GM21367 (cell line): ENCODE measurements at regions not wholly inside any gene's neighbourhood (a gene's known extent, or its start where the extent isn't known, plus 50 kb on each side); places are given as distances from the start of the nearest gene placed in this dataset.

Source experiments
- ATAC-seq: cut with Tn5 transposase; IDR thresholded peaks from one replicate; pipeline ENCODE4 v1.9.1; 2021; ENCODE audit not compliant: unreplicated experiment

GRCh38 chr2:33848486-33848885, 249.4 kb upstream of the FAM98A start:
- ATAC-seq: no peak

GRCh38 chr2:33839791-33840190, 240.7 kb upstream of the FAM98A start:
- ATAC-seq: no peak

GRCh38 chr2:33836628-33837027, 237.5 kb upstream of the FAM98A start:
- no peak for ATAC-seq

GRCh38 chr2:33835911-33836310, 236.8 kb upstream of the FAM98A start:
- ATAC-seq: no peak

GRCh38 chr2:33822964-33823363, 223.9 kb upstream of the FAM98A start:
- ATAC-seq: no peak

DNA sequence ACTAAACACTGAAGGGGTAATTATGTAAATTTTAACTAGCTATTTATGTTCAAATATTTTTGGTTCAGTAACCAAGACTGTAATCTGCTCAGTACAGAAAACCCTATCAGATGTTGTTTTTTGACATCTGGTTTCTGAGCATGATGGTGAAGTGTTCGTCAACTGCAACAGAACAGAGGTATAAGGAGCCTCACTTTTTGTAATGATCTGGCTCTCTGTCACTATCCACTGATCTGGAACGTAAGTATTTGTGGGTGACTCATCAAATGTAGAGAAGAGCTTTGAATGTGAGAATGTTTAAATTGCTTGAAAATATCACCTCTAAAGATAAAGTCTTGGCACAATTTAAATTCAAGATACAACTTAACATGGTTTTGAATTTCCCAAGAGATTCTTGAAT, 213.6 kb upstream of the FAM98A start:
- no peak for ATAC-seq

DNA sequence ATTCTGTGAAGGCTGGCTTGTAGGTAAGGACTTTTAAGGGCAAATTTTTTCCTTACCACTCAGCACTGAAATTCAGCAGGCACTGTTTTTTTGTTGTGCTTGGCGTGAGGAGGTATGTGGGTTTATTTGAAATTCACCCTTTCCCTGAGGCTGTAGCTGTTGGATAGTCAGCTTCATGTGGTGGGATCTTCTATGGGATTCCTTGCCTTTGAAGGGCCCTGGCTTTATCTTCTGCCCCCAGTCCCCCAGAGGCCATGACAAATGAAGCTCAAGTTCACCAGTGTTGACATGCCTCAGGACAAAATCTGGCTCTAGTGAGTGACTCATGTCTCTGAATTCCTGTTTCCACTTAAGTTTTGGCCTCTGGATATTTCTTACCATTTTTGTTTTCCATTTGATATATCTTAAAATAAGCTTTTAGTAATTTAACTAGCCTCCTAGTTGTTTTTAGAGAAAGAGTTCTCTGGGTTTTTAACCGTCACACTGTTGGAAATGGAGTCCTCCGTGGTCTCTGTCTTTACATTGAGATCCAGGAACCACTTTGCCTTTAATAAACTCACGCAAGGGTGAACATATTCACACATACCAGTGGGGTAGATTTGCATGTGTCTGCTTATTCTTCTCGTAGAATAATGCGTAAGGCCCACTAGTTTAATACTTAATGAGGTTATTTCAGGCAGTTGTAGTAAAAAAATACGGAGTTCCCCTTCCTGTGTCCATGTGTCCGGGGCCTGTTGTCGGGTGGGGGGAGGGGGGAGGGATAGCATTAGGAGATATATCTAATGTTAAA, 211.1 kb upstream of the FAM98A start:
- no peak for ATAC-seq

- ATAC-seq: no peak
These were observed 206.9 kb upstream of the FAM98A start for GRCh38 chr2:33806041-33806440.

DNA sequence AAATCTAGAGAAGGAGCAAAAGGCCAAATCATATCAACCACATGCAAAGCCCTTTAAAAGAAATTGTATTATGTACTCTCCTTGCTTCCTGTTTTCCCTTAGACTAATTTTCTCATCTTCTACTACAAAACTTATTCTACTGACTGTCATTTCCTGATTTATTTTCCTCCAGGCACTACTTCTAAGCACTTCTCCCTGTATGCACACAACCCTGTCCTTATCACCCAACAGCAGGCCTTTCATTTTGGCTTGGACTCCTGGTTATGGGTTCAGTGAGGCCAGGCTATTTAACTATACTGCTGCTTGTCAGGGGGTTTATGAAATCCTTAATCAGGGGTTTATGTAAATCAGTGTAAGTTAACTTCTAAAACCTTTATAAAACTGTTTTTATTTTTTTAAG, 205.1 kb upstream of the FAM98A start:
- no peak for ATAC-seq

- ATAC-seq: no peak
These were observed 197.4 kb upstream of the FAM98A start for GRCh38 chr2:33796511-33796910.

DNA sequence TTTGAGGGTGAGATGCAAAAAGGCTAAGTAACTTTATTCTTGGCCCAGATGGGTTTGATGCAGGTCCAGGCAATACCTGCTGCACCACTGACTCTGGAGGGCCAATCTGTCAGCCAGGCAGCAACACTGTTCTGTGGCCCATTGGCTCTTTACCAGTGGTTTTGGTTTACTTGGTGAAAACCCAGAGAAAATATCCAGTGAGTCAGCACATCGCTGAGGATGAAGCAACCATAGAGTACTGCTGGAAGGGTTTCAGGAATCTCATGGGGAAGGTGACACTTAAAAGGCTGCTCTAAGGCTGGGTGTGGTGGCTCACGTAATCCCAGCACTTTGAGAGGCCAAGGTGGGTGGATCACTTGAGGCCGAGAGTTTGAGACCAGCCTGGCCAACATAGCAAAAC, 192.5 kb upstream of the FAM98A start:
- no peak for ATAC-seq

GRCh38 chr2:33788044-33788443, 188.9 kb upstream of the FAM98A start:
- no peak for ATAC-seq

DNA sequence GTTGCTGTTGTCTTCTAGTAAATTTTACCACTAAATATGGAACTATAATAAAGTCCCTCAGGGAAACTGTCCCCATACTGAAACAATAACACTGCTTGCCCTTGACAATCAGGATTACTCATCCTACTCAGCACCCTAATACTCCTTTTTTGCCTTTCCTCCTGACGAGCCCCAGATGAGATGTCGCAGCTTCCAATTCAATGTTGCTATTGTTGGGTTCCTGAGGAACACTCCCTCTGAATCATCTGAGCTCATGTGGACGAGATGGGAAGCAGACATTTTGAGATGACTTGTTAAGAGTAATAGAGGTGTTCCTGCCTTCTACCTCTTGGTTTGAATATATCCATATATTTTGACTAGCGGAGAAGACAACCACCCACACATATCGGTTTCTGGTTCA, 187.8 kb upstream of the FAM98A start:
- no peak for ATAC-seq

DNA sequence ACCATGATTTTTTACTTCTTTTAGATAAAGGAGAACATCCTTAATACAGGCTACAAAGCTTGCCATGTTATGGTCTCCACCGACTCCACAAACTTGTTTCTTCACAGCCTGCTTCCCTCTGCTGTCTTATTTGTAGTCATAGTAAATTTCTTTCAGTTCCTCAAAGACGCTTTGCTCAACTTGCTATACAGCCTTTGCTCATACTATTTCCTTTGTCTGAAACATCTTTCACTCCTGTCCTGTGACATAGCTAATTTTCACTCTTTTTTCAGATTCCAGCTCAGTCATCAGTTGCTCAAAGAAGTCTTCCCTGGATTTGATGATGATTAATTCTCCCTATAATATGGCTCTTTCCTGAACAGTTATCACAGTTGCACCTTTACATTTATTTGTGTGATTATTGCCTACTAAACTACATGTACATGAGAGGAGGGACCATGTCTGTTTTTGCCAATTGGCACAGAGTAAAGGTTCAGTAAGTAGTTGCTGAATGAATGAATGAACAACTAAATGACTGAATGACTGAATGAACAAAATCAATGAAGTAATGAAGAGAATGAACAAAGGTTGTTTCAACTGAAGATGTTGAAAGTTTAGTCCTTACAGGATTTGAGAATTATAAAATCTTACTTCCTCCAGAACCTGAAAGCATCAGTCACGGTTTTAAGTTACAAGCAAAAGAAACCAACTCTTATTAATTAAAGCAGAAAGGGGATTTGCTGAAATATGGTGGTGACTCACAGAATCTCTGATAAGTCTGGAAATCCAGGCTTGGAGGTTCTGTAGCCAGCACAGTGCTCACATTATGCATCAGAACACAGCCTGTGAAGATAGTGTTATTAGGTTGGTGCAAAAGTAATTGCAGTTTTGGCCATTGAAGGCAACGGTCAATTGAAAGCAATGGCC, 186.4 kb upstream of the FAM98A start:
- peak; percentile 98 for ATAC-seq

DNA sequence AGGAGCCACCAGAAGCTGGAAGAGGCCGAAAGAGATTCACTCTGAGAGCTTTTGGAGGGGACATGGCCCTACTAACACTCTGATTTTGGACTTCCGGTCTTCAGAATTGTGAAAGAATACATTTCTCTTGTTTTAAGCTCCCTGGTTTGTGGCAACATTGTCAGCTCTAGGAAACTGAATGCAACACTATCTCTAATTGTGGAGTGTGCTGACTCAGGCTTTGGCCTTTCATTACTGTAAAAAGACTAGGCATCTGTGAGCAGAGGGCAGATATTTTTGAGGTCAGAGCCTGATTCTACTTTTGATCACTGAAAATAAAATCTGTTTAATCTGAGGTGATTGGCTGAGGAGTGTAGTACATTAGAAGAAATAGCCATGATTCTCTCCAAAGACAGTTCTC, 185.4 kb upstream of the FAM98A start:
- ATAC-seq: no peak

- no peak for ATAC-seq
These were observed 183.5 kb upstream of the FAM98A start for GRCh38 chr2:33782395-33783230.

DNA sequence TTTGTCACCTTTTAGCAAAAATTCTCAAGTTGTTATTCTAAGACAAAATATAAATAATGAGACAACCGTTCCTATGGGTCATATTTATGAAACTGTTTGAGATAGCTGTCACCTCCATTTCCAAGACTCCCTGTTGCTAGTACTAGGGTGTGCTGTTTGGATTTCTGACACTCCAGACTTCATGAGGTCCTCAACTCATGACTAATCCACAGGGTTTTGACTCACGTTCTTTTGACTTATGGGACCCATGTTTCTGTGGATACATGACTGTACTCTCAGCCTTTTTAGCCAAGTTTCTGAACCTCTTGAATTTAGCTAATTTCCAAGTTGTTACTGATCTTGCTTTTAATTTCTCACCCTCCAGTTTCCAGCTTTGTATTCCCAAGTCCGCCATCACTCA, 178.7 kb upstream of the FAM98A start:
- no peak for ATAC-seq

GRCh38 chr2:33775306-33775705, 176.2 kb upstream of the FAM98A start:
- ATAC-seq: no peak

GRCh38 chr2:33770023-33770422, 170.9 kb upstream of the FAM98A start:
- ATAC-seq: no peak

DNA sequence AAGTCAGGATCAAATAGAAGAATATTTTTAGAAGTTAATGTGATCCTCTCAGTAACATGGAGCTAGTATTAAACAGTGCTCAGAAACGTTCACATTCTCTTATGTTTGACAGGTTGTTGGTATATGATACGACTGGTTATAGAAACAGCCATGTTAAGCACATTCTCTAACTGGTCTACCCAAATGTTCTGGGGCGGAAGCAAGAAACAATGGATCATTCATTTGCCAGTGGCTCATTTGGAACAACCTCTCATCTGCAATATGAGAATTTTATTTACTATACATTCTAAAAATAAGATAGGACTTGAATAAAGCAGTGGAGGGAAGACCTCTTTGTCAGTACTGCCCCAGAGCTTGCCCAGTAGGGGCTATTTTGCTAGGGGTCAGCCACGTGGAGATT, 167.1 kb upstream of the FAM98A start:
- no peak for ATAC-seq

DNA sequence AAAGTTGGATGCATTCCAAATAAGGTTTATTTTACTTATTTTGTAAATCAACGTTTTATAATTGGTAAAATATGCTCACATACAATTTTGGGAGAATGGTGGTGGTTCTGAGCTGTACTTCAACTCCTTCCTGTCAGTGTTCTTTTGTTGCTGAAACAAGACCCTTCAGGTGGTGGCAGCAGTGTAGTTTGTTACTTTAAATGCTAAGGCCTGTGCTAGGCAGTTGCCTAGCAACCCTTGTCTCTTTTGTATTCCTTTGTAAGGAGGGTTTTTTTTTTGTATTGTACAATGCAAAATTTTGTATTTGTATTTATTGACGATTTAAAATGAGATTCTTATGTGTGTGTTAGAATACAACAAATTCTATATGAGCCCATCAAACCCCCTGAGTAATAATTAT, 166.0 kb upstream of the FAM98A start:
- no peak for ATAC-seq
